ENCODE measurements at regions not wholly inside any gene's neighbourhood (a gene's known extent, or its start where the extent isn't known, plus 50 kb on each side); places are given as distances from the start of the nearest gene placed in this dataset.

- no peak for DNase-seq (ENCODE audit: low read depth)
- no peak overlapping the region for H3K4me3 ChIP-seq (ENCODE audit: control insufficient read depth, low read depth, low read length)
- TF ChIP-seq, protein P1, sequence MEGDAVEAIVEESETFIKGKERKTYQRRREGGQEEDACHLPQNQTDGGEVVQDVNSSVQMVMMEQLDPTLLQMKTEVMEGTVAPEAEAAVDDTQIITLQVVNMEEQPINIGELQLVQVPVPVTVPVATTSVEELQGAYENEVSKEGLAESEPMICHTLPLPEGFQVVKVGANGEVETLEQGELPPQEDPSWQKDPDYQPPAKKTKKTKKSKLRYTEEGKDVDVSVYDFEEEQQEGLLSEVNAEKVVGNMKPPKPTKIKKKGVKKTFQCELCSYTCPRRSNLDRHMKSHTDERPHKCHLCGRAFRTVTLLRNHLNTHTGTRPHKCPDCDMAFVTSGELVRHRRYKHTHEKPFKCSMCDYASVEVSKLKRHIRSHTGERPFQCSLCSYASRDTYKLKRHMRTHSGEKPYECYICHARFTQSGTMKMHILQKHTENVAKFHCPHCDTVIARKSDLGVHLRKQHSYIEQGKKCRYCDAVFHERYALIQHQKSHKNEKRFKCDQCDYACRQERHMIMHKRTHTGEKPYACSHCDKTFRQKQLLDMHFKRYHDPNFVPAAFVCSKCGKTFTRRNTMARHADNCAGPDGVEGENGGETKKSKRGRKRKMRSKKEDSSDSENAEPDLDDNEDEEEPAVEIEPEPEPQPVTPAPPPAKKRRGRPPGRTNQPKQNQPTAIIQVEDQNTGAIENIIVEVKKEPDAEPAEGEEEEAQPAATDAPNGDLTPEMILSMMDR (IDR thresholded peaks at IDR 0.05; ENCODE audit: control insufficient read depth, insufficient read depth, low read depth, low read length, missing control alignments), result no peak
Measured at GRCh38 chr13:33383724-33384577, 98.4 kb upstream of the STARD13 start.

GRCh38 chr13:33388286-33388998 is 102.9 kb upstream of the STARD13 start:
- H3K4me3 ChIP-seq (ENCODE audit: control insufficient read depth, low read depth, low read length), result no peak overlapping the region
- no peak for DNase-seq (ENCODE audit: low read depth)
- TF ChIP-seq, protein P1 (IDR thresholded peaks at IDR 0.05; ENCODE audit: control insufficient read depth, insufficient read depth, low read depth, low read length, missing control alignments), result no peak

DNA sequence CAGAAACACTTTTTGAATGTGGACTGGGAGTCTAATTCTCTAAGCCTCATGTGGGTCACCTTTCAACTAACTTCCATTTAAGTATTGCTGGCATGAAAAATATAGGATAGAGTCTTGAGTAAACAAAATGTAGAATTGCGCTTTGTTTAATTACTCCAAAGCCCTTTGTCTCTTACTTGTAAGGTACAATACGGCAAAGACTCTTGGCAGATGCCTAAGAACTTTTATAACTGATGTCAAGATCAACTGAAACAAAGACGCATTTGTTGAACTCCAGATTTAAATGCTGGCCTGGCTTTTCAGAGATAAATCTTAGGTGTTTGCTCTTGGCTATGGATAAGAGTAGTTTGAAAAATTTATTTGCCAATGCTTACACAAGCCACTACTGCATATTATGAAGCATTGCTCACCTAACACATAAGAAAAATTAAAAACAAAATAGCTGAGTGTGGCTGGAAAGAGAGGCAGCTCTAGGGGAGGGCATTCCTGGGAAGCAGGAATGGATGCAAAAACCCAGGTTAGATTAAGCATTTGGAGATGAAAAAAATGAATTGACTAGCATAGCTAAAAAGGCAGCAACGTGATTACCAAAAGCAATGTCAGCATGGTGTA is 107.3 kb upstream of the STARD13 start:
- no peak overlapping the region for H3K4me3 ChIP-seq (ENCODE audit: control insufficient read depth, low read depth, low read length)
- TF ChIP-seq, protein P1 (IDR thresholded peaks at IDR 0.05; ENCODE audit: control insufficient read depth, insufficient read depth, low read depth, low read length, missing control alignments), result no peak
- DNase-seq (ENCODE audit: low read depth), result no peak

- no peak for DNase-seq (ENCODE audit: low read depth)
- TF ChIP-seq, protein P1 (IDR thresholded peaks at IDR 0.05; ENCODE audit: control insufficient read depth, insufficient read depth, low read depth, low read length, missing control alignments), result no peak
- no peak overlapping the region for H3K4me3 ChIP-seq (ENCODE audit: control insufficient read depth, low read depth, low read length)
Measured at GRCh38 chr13:33394294-33394932, 108.9 kb upstream of the STARD13 start.

GRCh38 chr13:33401238-33401637 is 115.7 kb upstream of the STARD13 start:
- no peak for DNase-seq (ENCODE audit: low read depth)
- TF ChIP-seq, protein P1 (IDR thresholded peaks at IDR 0.05; ENCODE audit: control insufficient read depth, insufficient read depth, low read depth, low read length, missing control alignments), result no peak

GRCh38 chr13:33402975-33403374 is 117.4 kb upstream of the STARD13 start:
- DNase-seq (ENCODE audit: low read depth), result no peak
- H3K4me3 ChIP-seq (ENCODE audit: control insufficient read depth, low read depth, low read length), result no peak overlapping the region
- TF ChIP-seq, protein P1 (IDR thresholded peaks at IDR 0.05; ENCODE audit: control insufficient read depth, insufficient read depth, low read depth, low read length, missing control alignments), result no peak

More at GRCh38 chr13:33401238-33401637, 115.7 kb upstream of the STARD13 start:
- H3K4me3 ChIP-seq (ENCODE audit: control insufficient read depth, low read depth, low read length), result no peak overlapping the region
